ENCODE measurements at regions not wholly inside any gene's neighbourhood (a gene's known extent, or its start where the extent isn't known, plus 50 kb on each side); places are given as distances from the start of the nearest gene placed in this dataset.

DNA sequence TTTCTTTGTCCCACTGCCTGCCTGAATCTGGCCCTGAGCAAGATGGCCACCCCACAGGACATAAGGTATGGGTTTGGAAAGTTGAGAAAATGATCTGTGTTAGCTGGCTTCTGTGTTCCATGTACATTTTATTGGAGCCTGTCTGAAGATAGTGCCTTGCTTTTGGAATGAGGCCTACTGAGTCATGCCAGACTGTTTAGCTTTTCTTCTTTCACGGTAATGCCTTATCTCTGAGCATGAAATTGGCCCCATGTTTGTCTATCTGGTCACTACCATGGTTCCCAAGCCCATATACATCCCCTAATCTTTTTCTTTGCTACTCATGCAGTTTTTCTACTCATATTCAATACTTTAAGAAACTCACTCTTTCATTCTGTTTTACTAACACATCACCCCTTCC is 85.1 kb upstream of the LMO4 start:
- H2BK5ac ChIP-seq (ENCODE audit: insufficient read length, low read length): no peak overlapping the region
- no peak overlapping the region for H2BK15ac ChIP-seq (ENCODE audit: low read depth, low read length)
- DNase-seq: no peak
- H3K79me2 ChIP-seq (ENCODE audit: insufficient read depth, low read length): no peaks in the 10 kb centered on the region
- H2BK120ac ChIP-seq (ENCODE audit: low read depth, low read length, poor library complexity, severe bottlenecking): no peak overlapping the region
- WGBS (ENCODE audit: extremely low coverage, insufficient read length, low lambda C conversion rate): no CpG with 5 or more reads among the region's 1 CpG
- no peaks in the 10 kb centered on the region for H4K20me1 ChIP-seq (ENCODE audit: control insufficient read depth, insufficient read depth, insufficient read length)
- peaks cover 0 to 7% (median 1%) of the 10 kb centered on the region in 3 experiments; a peak in 3 of 7 replicates for H3K36me3 Mint-ChIP-seq (ENCODE audit: insufficient read depth in 1 of 3, low read depth in 3 of 3)
- H2BK12ac ChIP-seq (ENCODE audit: insufficient read length, low read depth, low read length): no peak overlapping the region
- H3K23ac ChIP-seq (ENCODE audit: insufficient read length, low read depth, low read length): no peak overlapping the region
- H4K91ac ChIP-seq (ENCODE audit: insufficient read length, low read depth, low read length): no peak overlapping the region
- H3K23me2 ChIP-seq (ENCODE audit: insufficient read length, low read depth, low read length, poor library complexity, severe bottlenecking): no peaks in the 10 kb centered on the region
- no peak overlapping the region for H3K4me2 ChIP-seq (ENCODE audit: insufficient read depth, insufficient read length, low read length)
- no peak overlapping the region for H2AK5ac ChIP-seq (ENCODE audit: insufficient read length, low read length)
- no peak overlapping the region for H3K18ac ChIP-seq (ENCODE audit: insufficient read length, low read depth, low read length)
- no peak overlapping the region for H3K56ac ChIP-seq (ENCODE audit: insufficient read length, low read depth, low read length)
- no peaks in the 10 kb centered on the region; the same call in 1 of the 2 replicates for H3K4me1 ChIP-seq (ENCODE audit: insufficient read depth, low read length)
- H3K9me3 ChIP-seq (ENCODE audit: control insufficient read depth, low read depth, low read length): no peaks in the 10 kb centered on the region
- H3K27me3 ChIP-seq (ENCODE audit: insufficient read depth, low read length): no peaks in the 10 kb centered on the region
- no peak overlapping the region for H3K27ac ChIP-seq (ENCODE audit: insufficient read length, low read depth, low read length)
- no peak overlapping the region for H3K4ac ChIP-seq (ENCODE audit: low read depth, low read length)
- no peak overlapping the region for H4K5ac ChIP-seq (ENCODE audit: insufficient read length, low read depth, low read length)
- no peak overlapping the region for H2AFZ ChIP-seq (ENCODE audit: low read length)
- H4K8ac ChIP-seq (replicated peaks; ENCODE audit: insufficient read length, low read depth, low read length): no peak overlapping the region
- no peak overlapping the region for H3K9ac ChIP-seq (ENCODE audit: extremely low read depth, insufficient read length, low read length)
- no peak overlapping the region for H3T11ph ChIP-seq (ENCODE audit: low read length)
- no peaks in the 10 kb centered on the region; the same call in 1 of the 2 replicates for H3K27me3 Mint-ChIP-seq (ENCODE audit: low read depth)
- peaks cover 3 to 5% of the 10 kb centered on the region in 2 experiments; a peak in 3 of 4 replicates for H3K4me1 Mint-ChIP-seq
- no peak overlapping the region for H3K27ac Mint-ChIP-seq
- H3K4me3 Mint-ChIP-seq: no peak overlapping the region
- H3K79me1 ChIP-seq (ENCODE audit: insufficient read depth, low read depth, low read length, poor library complexity, severe bottlenecking): no peaks in the 10 kb centered on the region
- H3K14ac ChIP-seq (ENCODE audit: insufficient read depth, low read length): no peak overlapping the region
- TF ChIP-seq, protein P1, sequence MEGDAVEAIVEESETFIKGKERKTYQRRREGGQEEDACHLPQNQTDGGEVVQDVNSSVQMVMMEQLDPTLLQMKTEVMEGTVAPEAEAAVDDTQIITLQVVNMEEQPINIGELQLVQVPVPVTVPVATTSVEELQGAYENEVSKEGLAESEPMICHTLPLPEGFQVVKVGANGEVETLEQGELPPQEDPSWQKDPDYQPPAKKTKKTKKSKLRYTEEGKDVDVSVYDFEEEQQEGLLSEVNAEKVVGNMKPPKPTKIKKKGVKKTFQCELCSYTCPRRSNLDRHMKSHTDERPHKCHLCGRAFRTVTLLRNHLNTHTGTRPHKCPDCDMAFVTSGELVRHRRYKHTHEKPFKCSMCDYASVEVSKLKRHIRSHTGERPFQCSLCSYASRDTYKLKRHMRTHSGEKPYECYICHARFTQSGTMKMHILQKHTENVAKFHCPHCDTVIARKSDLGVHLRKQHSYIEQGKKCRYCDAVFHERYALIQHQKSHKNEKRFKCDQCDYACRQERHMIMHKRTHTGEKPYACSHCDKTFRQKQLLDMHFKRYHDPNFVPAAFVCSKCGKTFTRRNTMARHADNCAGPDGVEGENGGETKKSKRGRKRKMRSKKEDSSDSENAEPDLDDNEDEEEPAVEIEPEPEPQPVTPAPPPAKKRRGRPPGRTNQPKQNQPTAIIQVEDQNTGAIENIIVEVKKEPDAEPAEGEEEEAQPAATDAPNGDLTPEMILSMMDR (conservative IDR thresholded peaks at IDR 0.05): no peak
- H3K9me3 Mint-ChIP-seq: peaks cover 0 to 1% of the 10 kb centered on the region in 2 experiments; a peak in 2 of 5 replicates
- H2BK20ac ChIP-seq (ENCODE audit: low read depth, low read length, poor library complexity, severe bottlenecking): no peak overlapping the region
